GM19463 (cell line): ENCODE measurements at regions not wholly inside any gene's neighbourhood (a gene's known extent, or its start where the extent isn't known, plus 50 kb on each side); places are given as distances from the start of the nearest gene placed in this dataset.

Experiments
- ATAC-seq: cut with Tn5 transposase; IDR thresholded peaks from one replicate; pipeline ENCODE4 v1.9.1; 2021; ENCODE audit warnings: mild to moderate bottlenecking, moderate library complexity; ENCODE audit not compliant: unreplicated experiment

GRCh38 chr13:109869312-109870237 is 83.2 kb upstream of the IRS2 start:
- ATAC-seq, result peak; percentile 71

- no peak for ATAC-seq
Observed at GRCh38 chr13:109868578-109869311, 82.4 kb upstream of the IRS2 start.

- no peak for ATAC-seq
Observed at GRCh38 chr13:109867766-109868165, 81.4 kb upstream of the IRS2 start.

- ATAC-seq, result no peak
Observed at GRCh38 chr13:109862627-109863026, 76.2 kb upstream of the IRS2 start.

- no peak for ATAC-seq
Observed at GRCh38 chr13:109859898-109860297, 73.5 kb upstream of the IRS2 start.

GRCh38 chr13:109859216-109859835 is 72.9 kb upstream of the IRS2 start:
- no peak for ATAC-seq

- no peak for ATAC-seq
Observed at GRCh38 chr13:109858319-109858718, 71.9 kb upstream of the IRS2 start.

- ATAC-seq, result no peak
Observed at GRCh38 chr13:109857803-109858202, 71.4 kb upstream of the IRS2 start.

- ATAC-seq, result no peak
Observed at GRCh38 chr13:109857325-109857724, 70.9 kb upstream of the IRS2 start.

- no peak for ATAC-seq
Observed at GRCh38 chr13:109856350-109856749, 70.0 kb upstream of the IRS2 start.

GRCh38 chr13:109853153-109853552 is 66.8 kb upstream of the IRS2 start:
- no peak for ATAC-seq

GRCh38 chr13:109846185-109846584 is 59.8 kb upstream of the IRS2 start:
- no peak for ATAC-seq

- ATAC-seq, result no peak
Observed at GRCh38 chr13:109844396-109844795, 58.0 kb upstream of the IRS2 start.

- no peak for ATAC-seq
Observed at GRCh38 chr13:109843695-109844094, 57.3 kb upstream of the IRS2 start.

GRCh38 chr13:109842212-109842920 is 56.0 kb upstream of the IRS2 start:
- ATAC-seq, result no peak

GRCh38 chr13:109840893-109841287 is 54.5 kb upstream of the IRS2 start:
- ATAC-seq, result no peak

GRCh38 chr13:109840201-109840892 is 54.0 kb upstream of the IRS2 start:
- peak; percentile 38 for ATAC-seq

- peak; percentile 77 for ATAC-seq
Observed at GRCh38 chr13:109836629-109837607, 50.5 kb upstream of the IRS2 start.
